Upper lobe of left lung (tissue), 6 donors: ENCODE measurements at regions not wholly inside any gene's neighbourhood (a gene's known extent, or its start where the extent isn't known, plus 50 kb on each side); places are given as distances from the start of the nearest gene placed in this dataset.

Experiments used
- ATAC-seq, 2 donors: fragments of 200-7000 bp; cut with Tn5 transposase; one replicate each; pipeline ENCODE4 v1.9.1; 2022; ENCODE audit warnings: mild to moderate bottlenecking in 2 of 2, moderate library complexity in 2 of 2; ENCODE audit not compliant: low FRiP score in 2 of 2
- DNase-seq, 2 donors: peaks; one replicate each; pipeline ENCODE4 v3.0.0-alpha.2; 2019 to 2020
- H3K27ac ChIP-seq, 4 donors: fragments of 200-600 bp; sonication (generic); one replicate each; pipeline ENCODE4 v1.5.1; 2016 to 2019
- H3K27me3 ChIP-seq, 4 donors: fragments of 200-600 bp; sonication (generic); one replicate each; pipeline ENCODE4 v1.5.1; 2017 to 2019
- H3K36me3 ChIP-seq, 4 donors: fragments of 200-600 bp; sonication (generic); one replicate each; pipeline ENCODE4 v1.5.1; 2016 to 2019
- H3K4me1 ChIP-seq, 4 donors: fragments of 200-600 bp; sonication (generic); one replicate each; pipeline ENCODE4 v1.5.1; 2018 to 2019
- H3K4me3 ChIP-seq, 4 donors: fragments of 200-600 bp; sonication (generic); one replicate each; pipeline ENCODE4 v1.5.1; 2017 to 2019; ENCODE audit warnings: mild to moderate bottlenecking in 2 of 4, moderate library complexity in 1 of 4
- H3K9me3 ChIP-seq, 4 donors: fragments of 200-600 bp; sonication (generic); one replicate each; pipeline ENCODE4 v1.5.1; 2018 to 2019
- CTCF ChIP-seq, 6 experiments: fragments of 450-650 bp in 4 of 6; fragments of 200-600 bp in 2 of 6; sonication (generic) in 2 of 6; IDR thresholded peaks; one replicate each; pipeline ENCODE4 v1.5.1; 2016 to 2019; ENCODE audit warnings: antibody characterized with exemption in 6 of 6
- EP300 ChIP-seq, 4 donors: sonication (generic); formaldehyde crosslinking; IDR thresholded peaks; one replicate each; pipeline ENCODE4 v1.5.1; 2017; ENCODE audit warnings: antibody characterized with exemption in 4 of 4, control low read depth in 2 of 4
- POLR2A ChIP-seq, 4 donors: fragments of 450-650 bp; IDR thresholded peaks; one replicate each; pipeline ENCODE4 v1.5.1; 2016 to 2017; ENCODE audit warnings: antibody characterized with exemption in 4 of 4, mild to moderate bottlenecking in 2 of 4
- POLR2AphosphoS5 ChIP-seq, 2 donors: sonication (generic); formaldehyde crosslinking; IDR thresholded peaks; one replicate each; pipeline ENCODE4 v1.5.1; 2017; ENCODE audit warnings: antibody characterized with exemption in 2 of 2
- WGBS, 2 donors: methylation state at CpG; one replicate each; pipeline ENCODE4 v1.1.5; 2017 to 2018; 5-methylcytosine and 5-hydroxymethylcytosine counted together
- donor health status: DM: no; HTN: no; CAD: no; lungs with moderate emphysema.
- donor health status: DM: no; HTN: yes; CAD: no; lungs with severe emphysema.

- TF ChIP-seq POLR2A (IDR thresholded peaks at IDR 0.05) (no peak), CTCF (IDR thresholded peaks at IDR 0.05) (no peak), EP300 (IDR thresholded peaks at IDR 0.05) (no peak), POLR2AphosphoS5 (IDR thresholded peaks at IDR 0.05) (no peak)
- Histone ChIP-seq H3K27ac (no peak overlapping the region), H3K4me3 (no peak overlapping the region), H3K36me3 (no peaks in the 10 kb centered on the region), H3K4me1 (no peaks in the 10 kb centered on the region), H3K27me3 (no peaks in the 10 kb centered on the region), H3K9me3 (peaks cover 0 to 7% (median 0%) of the 10 kb centered on the region in 4 donors)
- WGBS, 2 donors, result 55 to 72% methylated on average over 5 to 10 of the region's 10 CpGs
- DNase-seq, result no peak
- no peak for ATAC-seq
Measured at GRCh38 chr14:44873536-44873935, 88.2 kb downstream of the KLHL28 start.

GRCh38 chr14:44866770-44867169 is 95.0 kb downstream of the KLHL28 start:
- H3K9me3 ChIP-seq, result peaks cover 0 to 7% (median 0%) of the 10 kb centered on the region in 4 donors
- no peak overlapping the region for H3K4me3 ChIP-seq
- no peaks in the 10 kb centered on the region for H3K4me1 ChIP-seq
- TF ChIP-seq POLR2A (IDR thresholded peaks at IDR 0.05), result no peak
- TF ChIP-seq POLR2AphosphoS5 (IDR thresholded peaks at IDR 0.05), result no peak
- no peak for TF ChIP-seq EP300 (IDR thresholded peaks at IDR 0.05)
- TF ChIP-seq CTCF (IDR thresholded peaks at IDR 0.05), result no peak
- WGBS, 2 donors, result 67 to 100% methylated on average over 1 of the region's 1 CpG
- H3K27ac ChIP-seq, result no peak overlapping the region
- H3K36me3 ChIP-seq, result no peaks in the 10 kb centered on the region
- DNase-seq (peak in 1 of 2 donors; percentile 8), ATAC-seq (no peak)
- no peaks in the 10 kb centered on the region for H3K27me3 ChIP-seq

GRCh38 chr14:44866322-44866721 is 95.4 kb downstream of the KLHL28 start:
- Histone ChIP-seq H3K9me3 (peaks cover 0 to 7% (median 0%) of the 10 kb centered on the region in 4 donors), H3K4me1 (no peaks in the 10 kb centered on the region), H3K27ac (no peak overlapping the region), H3K4me3 (no peak overlapping the region), H3K36me3 (no peaks in the 10 kb centered on the region), H3K27me3 (no peaks in the 10 kb centered on the region)
- ATAC-seq, result peak; percentile 15 to 17
- WGBS, 2 donors, result 100% methylated on average over 2 of the region's 2 CpGs
- no peak for DNase-seq
- TF ChIP-seq EP300 (IDR thresholded peaks at IDR 0.05) (no peak), CTCF (IDR thresholded peaks at IDR 0.05) (no peak), POLR2AphosphoS5 (IDR thresholded peaks at IDR 0.05) (no peak), POLR2A (IDR thresholded peaks at IDR 0.05) (no peak)

GRCh38 chr14:44863271-44863670 is 98.5 kb downstream of the KLHL28 start:
- no peak for ATAC-seq
- WGBS, 2 donors, result 79 to 82% methylated on average over 3 of the region's 3 CpGs

More at GRCh38 chr14:44863271-44863670, 98.5 kb downstream of the KLHL28 start:
- TF ChIP-seq POLR2A (IDR thresholded peaks at IDR 0.05) (no peak), EP300 (IDR thresholded peaks at IDR 0.05) (no peak), CTCF (IDR thresholded peaks at IDR 0.05) (no peak), POLR2AphosphoS5 (IDR thresholded peaks at IDR 0.05) (no peak)
- no peaks in the 10 kb centered on the region for H3K36me3 ChIP-seq
- no peak overlapping the region for H3K27ac ChIP-seq
- no peak for DNase-seq
- no peaks in the 10 kb centered on the region for H3K27me3 ChIP-seq
- H3K9me3 ChIP-seq, result no peaks in the 10 kb centered on the region
- H3K4me3 ChIP-seq, result no peak overlapping the region
- H3K4me1 ChIP-seq, result no peaks in the 10 kb centered on the region
